Astrocyte (in vitro differentiated cells and primary cell): ENCODE measurements at regions not wholly inside any gene's neighbourhood (a gene's known extent, or its start where the extent isn't known, plus 50 kb on each side); places are given as distances from the start of the nearest gene placed in this dataset.

Experiments used
- DNase-seq: peaks from one replicate; pipeline ENCODE4 v3.0.0-alpha.2; 2010; ENCODE audit warnings: low read depth
- FAIRE-seq: peaks from 2 replicates; lab custom pipeline; 2011; peaks lifted over from hg19 to GRCh38; lab: Jason Lieb, UNC
- H2AFZ ChIP-seq: 2 replicates; pipeline ENCODE4 v1.6.0; 2012; ENCODE audit warnings: low read depth, low read length, inconsistent platforms
- H3K27ac ChIP-seq: 2 replicates; pipeline ENCODE4 v1.5.1; 2011; ENCODE audit warnings: low read depth, low read length, inconsistent platforms
- H3K27me3 ChIP-seq: 2 replicates; pipeline ENCODE4 v1.6.0; 2011; ENCODE audit warnings: low read length, inconsistent platforms; ENCODE audit not compliant: insufficient read depth
- H3K36me3 ChIP-seq: 2 replicates; pipeline ENCODE4 v1.5.1; 2011; ENCODE audit warnings: low read length, inconsistent platforms; ENCODE audit not compliant: insufficient read depth
- H3K4me1 ChIP-seq: 2 replicates; pipeline ENCODE4 v1.5.1; 2011; ENCODE audit warnings: low read length, inconsistent platforms; ENCODE audit not compliant: insufficient read depth
- H3K4me2 ChIP-seq: 2 replicates; pipeline ENCODE4 v1.6.0; 2012; ENCODE audit warnings: low read length, inconsistent platforms
- H3K4me3 ChIP-seq: 2 replicates; pipeline ENCODE4 v1.5.1; 2011; ENCODE audit warnings: low read depth, mild to moderate bottlenecking, low read length, inconsistent platforms; ENCODE audit not compliant: insufficient read depth
- H3K79me2 ChIP-seq: 2 replicates; pipeline ENCODE4 v1.6.0; 2012; ENCODE audit warnings: mild to moderate bottlenecking, low read length, inconsistent platforms; ENCODE audit not compliant: insufficient read depth
- H3K9ac ChIP-seq: 2 replicates; pipeline ENCODE4 v1.6.0; 2012; ENCODE audit warnings: mild to moderate bottlenecking, low read length, inconsistent platforms
- H3K9me3 ChIP-seq: 2 replicates; pipeline ENCODE4 v1.5.1; 2012; ENCODE audit warnings: low read depth, mild to moderate bottlenecking, low read length, inconsistent platforms; ENCODE audit not compliant: insufficient read depth
- H4K20me1 ChIP-seq: 2 replicates; pipeline ENCODE4 v1.6.0; 2012; ENCODE audit warnings: low read length, inconsistent platforms; ENCODE audit not compliant: insufficient read depth
- H3K27ac Mint-ChIP-seq: one replicate; pipeline ENCODE4 v1.8.0; 2021; ENCODE audit warnings: mild to moderate bottlenecking, mixed read lengths; ENCODE audit not compliant: unreplicated experiment
- H3K27me3 Mint-ChIP-seq: one replicate; pipeline ENCODE4 v1.8.0; 2021; ENCODE audit warnings: low read depth, mixed read lengths; ENCODE audit not compliant: unreplicated experiment
- H3K36me3 Mint-ChIP-seq: one replicate; pipeline ENCODE4 v1.8.0; 2021; ENCODE audit warnings: low read depth, mixed read lengths; ENCODE audit not compliant: unreplicated experiment
- H3K4me1 Mint-ChIP-seq: one replicate; pipeline ENCODE4 v1.8.0; 2021; ENCODE audit warnings: low read depth, mixed read lengths; ENCODE audit not compliant: unreplicated experiment
- H3K4me3 Mint-ChIP-seq: one replicate; pipeline ENCODE4 v1.8.0; 2021; ENCODE audit warnings: mild to moderate bottlenecking, moderate library complexity, mixed read lengths; ENCODE audit not compliant: unreplicated experiment
- H3K9me3 Mint-ChIP-seq: one replicate; pipeline ENCODE4 v1.8.0; 2021; ENCODE audit warnings: mild to moderate bottlenecking, mixed read lengths; ENCODE audit not compliant: unreplicated experiment
- CTCF ChIP-seq: IDR thresholded peaks from 2 replicates; pipeline ENCODE4 v1.5.1; 2011; ENCODE audit warnings: low read depth, mild to moderate bottlenecking, inconsistent platforms, low read length, moderate library complexity; ENCODE audit not compliant: insufficient read depth
- EZH2 ChIP-seq: IDR thresholded peaks from 2 replicates; pipeline ENCODE4 v1.6.1; 2012; ENCODE audit warnings: mild to moderate bottlenecking, low read length, inconsistent platforms; ENCODE audit not compliant: insufficient read depth

- no peak overlapping the region for H3K27ac Mint-ChIP-seq
- FAIRE-seq (no peak), DNase-seq (no peak)
- H3K4me2 ChIP-seq, result no peak overlapping the region
- H3K4me1 ChIP-seq, result no peaks in the 10 kb centered on the region
- no peaks in the 10 kb centered on the region for H3K9me3 ChIP-seq
- H3K4me3 ChIP-seq, result no peak overlapping the region
- H3K27me3 Mint-ChIP-seq, result no peaks in the 10 kb centered on the region
- no peaks in the 10 kb centered on the region for H3K79me2 ChIP-seq
- no peak overlapping the region for H3K27ac ChIP-seq
- no peaks in the 10 kb centered on the region for H4K20me1 ChIP-seq
- no peak overlapping the region for H3K9ac ChIP-seq
- no peaks in the 10 kb centered on the region for H3K4me1 Mint-ChIP-seq
- H3K9me3 Mint-ChIP-seq, result peaks cover 5% of the 10 kb centered on the region
- H3K4me3 Mint-ChIP-seq, result no peak overlapping the region
- no peaks in the 10 kb centered on the region for H3K36me3 Mint-ChIP-seq
- no peaks in the 10 kb centered on the region for H3K27me3 ChIP-seq
- H2AFZ ChIP-seq, result no peak overlapping the region
- H3K36me3 ChIP-seq, result no peaks in the 10 kb centered on the region
- TF ChIP-seq EZH2 (no peak), CTCF (no peak)
Measured at GRCh38 chr6:19059102-19059501, 672.0 kb downstream of the RNF144B start.

DNA sequence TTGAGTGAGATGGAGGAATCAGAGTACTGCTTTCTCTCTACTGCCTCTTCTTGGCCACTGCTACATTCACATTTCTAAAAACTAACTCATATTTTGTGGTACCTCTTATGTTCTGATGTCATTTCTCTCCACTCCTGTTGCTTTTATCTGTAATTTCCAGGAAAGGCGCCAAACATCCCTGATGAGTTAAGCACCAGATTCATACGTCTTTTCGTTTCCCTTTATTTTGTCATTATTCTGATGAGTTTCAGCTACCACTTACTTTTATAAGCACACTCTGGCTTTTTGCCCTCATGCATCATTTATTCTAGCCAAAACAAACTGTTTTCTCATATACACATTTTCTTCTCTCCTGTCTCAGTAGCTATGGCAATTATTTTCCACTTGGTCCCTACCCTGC lies 680.0 kb downstream of the RNF144B start:
- Histone ChIP-seq H3K27ac (no peak overlapping the region), H3K79me2 (no peaks in the 10 kb centered on the region), H2AFZ (no peak overlapping the region), H3K9ac (no peak overlapping the region), H3K36me3 (no peaks in the 10 kb centered on the region), H3K27me3 (no peaks in the 10 kb centered on the region), H3K9me3 (no peaks in the 10 kb centered on the region), H4K20me1 (no peaks in the 10 kb centered on the region), H3K4me3 (no peak overlapping the region), H3K4me1 (no peaks in the 10 kb centered on the region), H3K4me2 (no peak overlapping the region)
- Mint-ChIP-seq H3K4me1 (no peaks in the 10 kb centered on the region), H3K4me3 (no peak overlapping the region), H3K9me3 (no peaks in the 10 kb centered on the region), H3K36me3 (no peaks in the 10 kb centered on the region), H3K27ac (no peak overlapping the region), H3K27me3 (peaks cover 2% of the 10 kb centered on the region)
- DNase-seq (peak; percentile 35), FAIRE-seq (no peak)
- TF ChIP-seq CTCF, result no peak
- no peak for TF ChIP-seq EZH2

GRCh38 chr6:19070520-19070919 lies 683.4 kb downstream of the RNF144B start:
- H3K4me2 ChIP-seq, result no peak overlapping the region
- no peaks in the 10 kb centered on the region for H3K9me3 ChIP-seq
- Mint-ChIP-seq H3K36me3 (no peaks in the 10 kb centered on the region), H3K27me3 (peaks cover 2% of the 10 kb centered on the region), H3K4me1 (no peaks in the 10 kb centered on the region), H3K27ac (no peak overlapping the region), H3K9me3 (no peaks in the 10 kb centered on the region), H3K4me3 (no peak overlapping the region)
- H3K79me2 ChIP-seq, result no peaks in the 10 kb centered on the region
- FAIRE-seq (no peak), DNase-seq (no peak)
- no peaks in the 10 kb centered on the region for H3K36me3 ChIP-seq
- H3K9ac ChIP-seq, result no peak overlapping the region
- H3K27me3 ChIP-seq, result no peaks in the 10 kb centered on the region
- no peak overlapping the region for H3K27ac ChIP-seq
- H3K4me1 ChIP-seq, result no peaks in the 10 kb centered on the region
- no peak overlapping the region for H2AFZ ChIP-seq
- no peak overlapping the region for H3K4me3 ChIP-seq
- no peaks in the 10 kb centered on the region for H4K20me1 ChIP-seq
- TF ChIP-seq EZH2 (no peak), CTCF (no peak)
